SK-N-MC (cell line): ENCODE measurements at regions not wholly inside any gene's neighbourhood (a gene's known extent, or its start where the extent isn't known, plus 50 kb on each side); places are given as distances from the start of the nearest gene placed in this dataset.

Experiments used
- DNase-seq: peaks from one replicate; pipeline ENCODE4 v3.0.0-alpha.2; 2011; ENCODE audit warnings: low read depth, low spot score
- H3K27ac ChIP-seq: fragments of 200-600 bp; sonication (generic); 2 replicates; pipeline ENCODE4 v1.5.1; 2016; ENCODE audit warnings: mixed run types
- H3K36me3 ChIP-seq: fragments of 200-600 bp; sonication (generic); 2 replicates; pipeline ENCODE4 v1.6.1; 2017; ENCODE audit warnings: antibody characterized with exemption, low read length, mixed read lengths; ENCODE audit not compliant: insufficient read depth
- H3K4me3 ChIP-seq: fragments of 200-600 bp; sonication (generic); 2 replicates; pipeline ENCODE4 v1.5.1; 2016
- H3K9ac ChIP-seq: fragments of 200-600 bp; sonication (generic); 2 replicates; pipeline ENCODE4 v1.8.0; 2017; ENCODE audit warnings: mixed run types, mixed read lengths; ENCODE audit not compliant: insufficient read length
- H3K9me3 ChIP-seq: fragments of 200-600 bp; sonication (generic); 2 replicates; pipeline ENCODE4 v1.6.1; 2017; ENCODE audit warnings: low read depth, mild to moderate bottlenecking, antibody characterized with exemption, low read length, moderate library complexity, mixed read lengths
- EZH2 ChIP-seq: fragments of 200-600 bp; sonication (generic); IDR thresholded peaks from one replicate; pipeline ENCODE4 v1.6.1; 2017; ENCODE audit warnings: antibody characterized with exemption
- FOXP2 ChIP-seq: optimal IDR thresholded peaks from 2 replicates; pipeline ENCODE3; 2011; ENCODE audit warnings: mild to moderate bottlenecking, moderate library complexity; ENCODE audit not compliant: insufficient read depth; ENCODE audit errors: extremely low read length, control extremely low read depth
- POLR2AphosphoS5 ChIP-seq: IDR thresholded peaks from 2 replicates; pipeline ENCODE4 v1.6.1; 2012; ENCODE audit warnings: mild to moderate bottlenecking, low read depth, low read length, borderline replicate concordance

GRCh38 chr12:105729181-105729771, 398.8 kb downstream of the C12orf75 start:
- Histone ChIP-seq H3K9me3 (no peaks in the 10 kb centered on the region), H3K27ac (no peak overlapping the region), H3K9ac (no peak overlapping the region), H3K4me3 (no peak overlapping the region), H3K36me3 (no peaks in the 10 kb centered on the region)
- TF ChIP-seq POLR2AphosphoS5 (no peak), EZH2 (no peak), FOXP2 (no peak)
- DNase-seq: no peak

- TF ChIP-seq FOXP2: no peak
- TF ChIP-seq EZH2: no peak
- TF ChIP-seq POLR2AphosphoS5: no peak
- H3K27ac ChIP-seq: no peak overlapping the region
- H3K9me3 ChIP-seq: no peaks in the 10 kb centered on the region
- no peaks in the 10 kb centered on the region for H3K36me3 ChIP-seq
- H3K4me3 ChIP-seq: no peak overlapping the region
- no peak for DNase-seq
- H3K9ac ChIP-seq: no peak overlapping the region
These were observed 399.4 kb downstream of the C12orf75 start for GRCh38 chr12:105729926-105730325.

GRCh38 chr12:105733579-105733978, 403.1 kb downstream of the C12orf75 start:
- H3K4me3 ChIP-seq: no peak overlapping the region
- no peak overlapping the region for H3K9ac ChIP-seq
- no peaks in the 10 kb centered on the region for H3K9me3 ChIP-seq
- no peak for DNase-seq
- no peaks in the 10 kb centered on the region for H3K36me3 ChIP-seq
- no peak overlapping the region for H3K27ac ChIP-seq
- TF ChIP-seq FOXP2: no peak
- TF ChIP-seq EZH2: no peak
- TF ChIP-seq POLR2AphosphoS5: no peak

GRCh38 chr12:105736498-105736897, 402.3 kb downstream of the NUAK1 start:
- H3K9ac ChIP-seq: no peak overlapping the region
- DNase-seq: no peak
- H3K9me3 ChIP-seq: no peaks in the 10 kb centered on the region
- no peaks in the 10 kb centered on the region for H3K36me3 ChIP-seq
- H3K4me3 ChIP-seq: no peak overlapping the region
- H3K27ac ChIP-seq: no peak overlapping the region
- no peak for TF ChIP-seq FOXP2
- TF ChIP-seq POLR2AphosphoS5: no peak
- TF ChIP-seq EZH2: no peak

- TF ChIP-seq POLR2AphosphoS5 (no peak), FOXP2 (no peak), EZH2 (no peak)
- H3K36me3 ChIP-seq: no peaks in the 10 kb centered on the region
- H3K9me3 ChIP-seq: no peaks in the 10 kb centered on the region
- DNase-seq: no peak
- H3K4me3 ChIP-seq: no peak overlapping the region
- no peak overlapping the region for H3K27ac ChIP-seq
- no peak overlapping the region for H3K9ac ChIP-seq
These were observed 400.7 kb downstream of the NUAK1 start for GRCh38 chr12:105738051-105738450.

GRCh38 chr12:105740369-105740768, 398.4 kb downstream of the NUAK1 start:
- no peaks in the 10 kb centered on the region for H3K9me3 ChIP-seq
- no peak overlapping the region for H3K4me3 ChIP-seq
- no peak overlapping the region for H3K9ac ChIP-seq
- no peak overlapping the region for H3K27ac ChIP-seq
- no peak for DNase-seq
- TF ChIP-seq POLR2AphosphoS5: no peak
- no peak for TF ChIP-seq FOXP2
- TF ChIP-seq EZH2: no peak
- H3K36me3 ChIP-seq: no peaks in the 10 kb centered on the region

- no peaks in the 10 kb centered on the region for H3K36me3 ChIP-seq
- H3K4me3 ChIP-seq: no peak overlapping the region
- no peak for DNase-seq
- no peak overlapping the region for H3K9ac ChIP-seq
- H3K27ac ChIP-seq: no peak overlapping the region
- no peaks in the 10 kb centered on the region for H3K9me3 ChIP-seq
- TF ChIP-seq EZH2: no peak
- no peak for TF ChIP-seq FOXP2
- no peak for TF ChIP-seq POLR2AphosphoS5
These were observed 397.6 kb downstream of the NUAK1 start for GRCh38 chr12:105740970-105741725.

GRCh38 chr12:105741786-105742566, 396.8 kb downstream of the NUAK1 start:
- H3K27ac ChIP-seq: no peak overlapping the region
- no peak overlapping the region for H3K4me3 ChIP-seq
- no peaks in the 10 kb centered on the region for H3K36me3 ChIP-seq
- H3K9ac ChIP-seq: no peak overlapping the region
- no peak for DNase-seq
- no peak for TF ChIP-seq POLR2AphosphoS5
- no peak for TF ChIP-seq FOXP2
- TF ChIP-seq EZH2: no peak
- H3K9me3 ChIP-seq: no peaks in the 10 kb centered on the region
